ENCODE measurements at regions not wholly inside any gene's neighbourhood (a gene's known extent, or its start where the extent isn't known, plus 50 kb on each side); places are given as distances from the start of the nearest gene placed in this dataset.

- DNase-seq: peak; percentile 6 to 20
Measured at GRCh38 chr16:85477801-85478363, 135.2 kb upstream of the GSE1 start.

- DNase-seq: no peak
Measured at GRCh38 chr16:85479972-85480726, 133.0 kb upstream of the GSE1 start.

- DNase-seq: no peak
Measured at GRCh38 chr16:85480727-85481101, 132.4 kb upstream of the GSE1 start.

- DNase-seq: no peak
Measured at GRCh38 chr16:85481206-85481605, 131.9 kb upstream of the GSE1 start.

- DNase-seq: no peak
Measured at GRCh38 chr16:85481738-85482137, 131.4 kb upstream of the GSE1 start.

- DNase-seq: no peak
Measured at GRCh38 chr16:85483424-85483823, 129.7 kb upstream of the GSE1 start.

- peak; percentile 10 to 35 for DNase-seq
Measured at GRCh38 chr16:85484347-85485300, 128.5 kb upstream of the GSE1 start.

- DNase-seq: no peak
Measured at GRCh38 chr16:85485379-85485778, 127.7 kb upstream of the GSE1 start.

- no peak for DNase-seq
Measured at GRCh38 chr16:85486256-85486915, 126.7 kb upstream of the GSE1 start.

- DNase-seq: no peak
Measured at GRCh38 chr16:85488414-85488813, 124.7 kb upstream of the GSE1 start.

GRCh38 chr16:85490407-85491057 is 122.6 kb upstream of the GSE1 start:
- DNase-seq: no peak

GRCh38 chr16:85491058-85491771 is 121.9 kb upstream of the GSE1 start:
- DNase-seq: peak in 1 of 2 donors; percentile 34

- DNase-seq: no peak
Measured at GRCh38 chr16:85491798-85492294, 121.3 kb upstream of the GSE1 start.

GRCh38 chr16:85492295-85492864 is 120.7 kb upstream of the GSE1 start:
- peak in 1 of 2 donors; percentile 55 for DNase-seq

GRCh38 chr16:85494315-85494714 is 118.8 kb upstream of the GSE1 start:
- no peak for DNase-seq

- no peak for DNase-seq
Measured at GRCh38 chr16:85495259-85495658, 117.9 kb upstream of the GSE1 start.

GRCh38 chr16:85495823-85496538 is 117.1 kb upstream of the GSE1 start:
- DNase-seq: no peak

GRCh38 chr16:85497622-85498314 is 115.4 kb upstream of the GSE1 start:
- no peak for DNase-seq

GRCh38 chr16:85498607-85499006 is 114.5 kb upstream of the GSE1 start:
- DNase-seq: no peak

- no peak for DNase-seq
Measured at GRCh38 chr16:85500220-85500619, 112.9 kb upstream of the GSE1 start.
